ENCODE measurements at regions not wholly inside any gene's neighbourhood (a gene's known extent, or its start where the extent isn't known, plus 50 kb on each side); places are given as distances from the start of the nearest gene placed in this dataset.

GRCh38 chr5:153308282-153308681 is 182.2 kb upstream of the GRIA1 start:
- TF ChIP-seq CTCF (IDR thresholded peaks at IDR 0.05) (no peak), POLR2AphosphoS5 (IDR thresholded peaks at IDR 0.05) (no peak), EP300 (IDR thresholded peaks at IDR 0.05) (no peak)
